ENCODE measurements at regions not wholly inside any gene's neighbourhood (a gene's known extent, or its start where the extent isn't known, plus 50 kb on each side); places are given as distances from the start of the nearest gene placed in this dataset.

- no peaks in the 10 kb centered on the region for H3K4me1 ChIP-seq (ENCODE audit: insufficient read depth, low read length)
- H3K9me3 ChIP-seq (ENCODE audit: control insufficient read depth in 1 of 2, insufficient read depth in 1 of 2, low read length in 2 of 2) = peaks cover 0 to 2% of the 10 kb centered on the region in 2 experiments
- H3K4me3 ChIP-seq (ENCODE audit: low read length) = no peak overlapping the region
- CTCF ChIA-PET = no interaction called here
- Mint-ChIP-seq H3K27me3 (no peaks in the 10 kb centered on the region), H3K4me1 (ENCODE audit: low read depth) (no peaks in the 10 kb centered on the region), H3K9me3 (peaks cover 5% of the 10 kb centered on the region), H3K27ac (no peak overlapping the region), H3K36me3 (ENCODE audit: low read depth) (no peaks in the 10 kb centered on the region), H3K4me3 (no peak overlapping the region)
- intact Hi-C loops (cut with DNase I, micrococcal nuclease) = no loop called here
- TF ChIP-seq CTCF (IDR thresholded peaks at IDR 0.05) = no peak
- POLR2A ChIA-PET = no interaction called here
- no peak overlapping the region for H3K27ac ChIP-seq (ENCODE audit: low read depth in 1 of 2, low read length in 2 of 2)
- H3K27me3 ChIP-seq (ENCODE audit: control insufficient read depth in 1 of 2, insufficient read depth in 2 of 2, low read length in 2 of 2) = no peaks in the 10 kb centered on the region
- ATAC-seq (ENCODE audit: poor library complexity) (no peak), DNase-seq (no peak)
- no peaks in the 10 kb centered on the region for H3K36me3 ChIP-seq (ENCODE audit: insufficient read depth, low read length)
Measured at GRCh38 chr20:24357177-24357576, 112.3 kb upstream of the SYNDIG1 start.

DNA sequence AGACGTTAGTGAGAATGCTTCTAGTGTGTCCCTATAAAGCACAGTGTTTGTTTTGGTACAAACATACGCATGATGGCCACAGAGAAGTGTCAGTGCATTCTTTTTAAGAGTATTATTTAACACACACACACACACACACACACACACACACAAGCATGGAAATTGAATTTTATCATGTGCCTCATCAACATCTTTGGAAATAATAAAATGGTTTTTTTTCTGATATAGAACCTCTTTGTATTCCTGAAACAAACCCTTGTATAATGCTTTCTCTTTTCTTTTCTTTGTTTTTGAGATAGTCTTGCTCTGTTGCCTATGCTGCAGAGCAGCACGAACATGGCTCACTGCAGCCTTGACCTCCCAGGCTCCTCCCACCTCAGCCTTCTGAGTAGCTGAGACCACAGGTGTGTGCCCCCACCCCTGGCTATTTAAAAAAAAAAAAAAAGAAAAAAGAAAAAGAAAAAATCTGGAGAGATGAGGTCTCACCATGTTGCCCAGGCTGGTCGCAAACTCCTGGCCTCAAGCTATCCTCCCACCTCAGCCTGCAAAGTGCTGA lies 116.2 kb upstream of the SYNDIG1 start:
- Mint-ChIP-seq H3K27me3 (no peaks in the 10 kb centered on the region), H3K4me3 (no peak overlapping the region), H3K9me3 (no peaks in the 10 kb centered on the region), H3K27ac (no peak overlapping the region), H3K36me3 (ENCODE audit: low read depth) (no peaks in the 10 kb centered on the region), H3K4me1 (ENCODE audit: low read depth) (no peaks in the 10 kb centered on the region)
- no peak for TF ChIP-seq CTCF (IDR thresholded peaks at IDR 0.05)
- no peaks in the 10 kb centered on the region for H3K9me3 ChIP-seq (ENCODE audit: control insufficient read depth in 1 of 2, insufficient read depth in 1 of 2, low read length in 2 of 2)
- ChIA-PET POLR2A (interaction anchor here (0.7 kb wide), 1 partner anchor 587 kb away, joined by 3 read pairs; no protein-coding TSS in a partner anchor), CTCF (no interaction called here)
- no peak overlapping the region for H3K27ac ChIP-seq (ENCODE audit: low read depth in 1 of 2, low read length in 2 of 2)
- H3K27me3 ChIP-seq (ENCODE audit: control insufficient read depth in 1 of 2, insufficient read depth in 2 of 2, low read length in 2 of 2) = no peaks in the 10 kb centered on the region
- no peaks in the 10 kb centered on the region for H3K4me1 ChIP-seq (ENCODE audit: insufficient read depth, low read length)
- no peaks in the 10 kb centered on the region for H3K36me3 ChIP-seq (ENCODE audit: insufficient read depth, low read length)
- H3K4me3 ChIP-seq (ENCODE audit: low read length) = no peak overlapping the region
- no peak for DNase-seq
- intact Hi-C loops (cut with DNase I, micrococcal nuclease) = no loop called here
- ATAC-seq (ENCODE audit: poor library complexity) = no peak

GRCh38 chr20:24350923-24351368 lies 118.5 kb upstream of the SYNDIG1 start:
- CTCF ChIA-PET = no interaction called here
- Mint-ChIP-seq H3K9me3 (no peaks in the 10 kb centered on the region), H3K36me3 (ENCODE audit: low read depth) (no peaks in the 10 kb centered on the region), H3K27me3 (no peaks in the 10 kb centered on the region), H3K27ac (no peak overlapping the region), H3K4me1 (ENCODE audit: low read depth) (no peaks in the 10 kb centered on the region), H3K4me3 (no peak overlapping the region)
- no peak for TF ChIP-seq CTCF (IDR thresholded peaks at IDR 0.05)
- Histone ChIP-seq H3K4me1 (ENCODE audit: insufficient read depth, low read length) (no peaks in the 10 kb centered on the region), H3K36me3 (ENCODE audit: insufficient read depth, low read length) (no peaks in the 10 kb centered on the region), H3K9me3 (ENCODE audit: control insufficient read depth in 1 of 2, insufficient read depth in 1 of 2, low read length in 2 of 2) (no peaks in the 10 kb centered on the region), H3K27me3 (ENCODE audit: control insufficient read depth in 1 of 2, insufficient read depth in 2 of 2, low read length in 2 of 2) (no peaks in the 10 kb centered on the region), H3K4me3 (ENCODE audit: low read length) (no peak overlapping the region), H3K27ac (ENCODE audit: low read depth in 1 of 2, low read length in 2 of 2) (no peak overlapping the region)
- POLR2A ChIA-PET = no interaction called here
- no peak for DNase-seq
- intact Hi-C loops (cut with DNase I, micrococcal nuclease) = no loop called here
- no peak for ATAC-seq (ENCODE audit: poor library complexity)

Measured in CD4-positive, alpha-beta T cell (primary cell).